HEK293 (cell line): ENCODE measurements at regions not wholly inside any gene's neighbourhood (a gene's known extent, or its start where the extent isn't known, plus 50 kb on each side); places are given as distances from the start of the nearest gene placed in this dataset.

Experiments used
- CTCF ChIA-PET: fragments of 350-600 bp; formaldehyde crosslinking; extraction: SDS; loops from one replicate; lab custom pipeline; 2021; ENCODE audit warnings: antibody characterized with exemption; lab: Yijun Ruan, JAX
- POLR2A ChIA-PET: fragments of 300-600 bp; formaldehyde crosslinking; extraction: SDS; loops from one replicate; lab custom pipeline; 2020; ENCODE audit warnings: antibody characterized with exemption, inconsistent platforms; lab: Yijun Ruan, JAX
- H3K27ac ChIP-seq: fragments of 200-500 bp; sonication (Bioruptor generic); 2 replicates; pipeline ENCODE4 v1.5.1; 2014; ENCODE audit warnings: low read depth, low read length, control low read depth, inconsistent platforms; ENCODE audit errors: extremely low read depth
- H3K36me3 ChIP-seq, 2 experiments: fragments of 200-500 bp in 1 of 2; sonication (Bioruptor generic) in 1 of 2; 1 replicate in 1 of 2; 2 replicates in 1 of 2; pipeline ENCODE4 v1.5.1; 2014 to 2017; ENCODE audit warnings: inconsistent platforms in 2 of 2, low read length in 2 of 2; ENCODE audit not compliant: control insufficient read depth in 2 of 2, insufficient read depth in 1 of 2
- H3K4me1 ChIP-seq: fragments of 200-500 bp; sonication (Bioruptor generic); 2 replicates; pipeline ENCODE4 v1.5.1; 2014; ENCODE audit warnings: mild to moderate bottlenecking, low read length, inconsistent platforms; ENCODE audit not compliant: control insufficient read depth, insufficient read depth
- H3K4me3 ChIP-seq: 2 replicates; pipeline ENCODE4 v1.5.1; 2011; ENCODE audit warnings: low read depth, mild to moderate bottlenecking, control low read depth, low read length, moderate library complexity
- H3K9me3 ChIP-seq: fragments of 200-500 bp; sonication (Bioruptor generic); 2 replicates; pipeline ENCODE4 v1.5.1; 2014; ENCODE audit warnings: low read depth, low read length, inconsistent platforms; ENCODE audit not compliant: control insufficient read depth, insufficient read depth
- GFI1B ChIP-seq: fragments of 450-650 bp; formaldehyde crosslinking; IDR thresholded peaks from 2 replicates; pipeline ENCODE4 v1.5.1; 2016; ENCODE audit warnings: missing biosample characterization, missing genetic modification characterization
- HOXD13 ChIP-seq: sonication (generic); formaldehyde crosslinking; IDR thresholded peaks from 2 replicates; pipeline ENCODE4 v1.8.0; 2022; ENCODE audit warnings: missing genetic modification reagents, borderline replicate concordance
- IKZF3 ChIP-seq: fragments of 450-650 bp; IDR thresholded peaks from 2 replicates; pipeline ENCODE4 v1.5.0; 2018; ENCODE audit warnings: missing biosample characterization, mild to moderate bottlenecking, missing genetic modification characterization, moderate library complexity
- SCRT1 ChIP-seq: fragments of 450-650 bp; formaldehyde crosslinking; IDR thresholded peaks from 2 replicates; pipeline ENCODE4 v1.5.1; 2016; ENCODE audit warnings: missing biosample characterization, missing genetic modification characterization, borderline replicate concordance
- ZBTB7A ChIP-seq: fragments of 450-650 bp; formaldehyde crosslinking; IDR thresholded peaks from 2 replicates; pipeline ENCODE4 v1.5.1; 2016; ENCODE audit warnings: low read depth, missing biosample characterization, missing genetic modification characterization
- ZIC2 ChIP-seq: fragments of 450-650 bp; formaldehyde crosslinking; IDR thresholded peaks from 2 replicates; pipeline ENCODE4 v1.5.1; 2016; ENCODE audit warnings: missing biosample characterization, missing genetic modification characterization
- ZNF416 ChIP-seq: fragments of 450-650 bp; formaldehyde crosslinking; IDR thresholded peaks from 2 replicates; pipeline ENCODE4 v1.5.1; 2016; ENCODE audit warnings: missing biosample characterization, missing genetic modification characterization
- ZNF658 ChIP-seq: fragments of 450-650 bp; formaldehyde crosslinking; IDR thresholded peaks from 2 replicates; pipeline ENCODE4; 2016; ENCODE audit warnings: missing biosample characterization, missing genetic modification characterization
- TF ChIP-seq, protein P1 (sequence below): fragments of 450-650 bp; formaldehyde crosslinking; IDR thresholded peaks from 2 replicates; pipeline ENCODE4 v1.5.1; 2016; ENCODE audit warnings: missing biosample characterization, missing genetic modification characterization
- TF ChIP-seq, protein P2 (sequence below): fragments of 450-650 bp; IDR thresholded peaks from 2 replicates; pipeline ENCODE4 v1.5.1; 2018; ENCODE audit warnings: missing biosample characterization, mild to moderate bottlenecking, missing genetic modification characterization
- TF ChIP-seq, protein P3 (sequence below): fragments of 450-650 bp; formaldehyde crosslinking; IDR thresholded peaks from 2 replicates; pipeline ENCODE4 v1.5.1; 2016; ENCODE audit warnings: missing biosample characterization, missing genetic modification characterization, low read depth
- TF ChIP-seq, protein P4 (sequence below): fragments of 450-650 bp; formaldehyde crosslinking; IDR thresholded peaks from 2 replicates; pipeline ENCODE4 v1.5.1; 2016; ENCODE audit warnings: missing biosample characterization, missing genetic modification characterization
- TF ChIP-seq, protein P5 (sequence below): fragments of 450-650 bp; formaldehyde crosslinking; IDR thresholded peaks from 2 replicates; pipeline ENCODE4 v1.5.1; 2017; ENCODE audit warnings: missing biosample characterization, missing genetic modification characterization

DNA sequence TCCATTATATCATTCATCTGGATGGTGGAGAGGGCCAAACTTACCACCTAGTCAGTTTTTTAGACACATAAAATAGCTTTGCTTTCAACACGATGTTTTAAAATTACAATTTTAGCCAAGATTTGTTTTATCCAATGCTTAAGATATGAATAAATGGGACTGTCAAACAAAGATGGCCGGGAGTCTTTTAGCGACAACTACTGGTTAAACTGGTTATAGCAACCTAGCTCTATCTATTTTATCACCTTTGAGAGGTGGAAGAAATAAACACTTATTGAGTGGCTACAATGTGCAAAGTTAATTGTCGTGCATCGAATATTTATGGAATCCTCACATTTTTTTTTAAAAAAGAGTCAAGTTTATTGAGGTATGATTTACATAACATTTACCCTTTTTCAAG is 279.8 kb downstream of the MIAT start (continued):
- no peak for TF ChIP-seq HOXD13 (CRISPR knock-in tag)
- TF ChIP-seq ZBTB7A (tag by site-specific recombination): no peak
- no peak for TF ChIP-seq ZNF416 (tag by site-specific recombination)
- TF ChIP-seq, protein P1, sequence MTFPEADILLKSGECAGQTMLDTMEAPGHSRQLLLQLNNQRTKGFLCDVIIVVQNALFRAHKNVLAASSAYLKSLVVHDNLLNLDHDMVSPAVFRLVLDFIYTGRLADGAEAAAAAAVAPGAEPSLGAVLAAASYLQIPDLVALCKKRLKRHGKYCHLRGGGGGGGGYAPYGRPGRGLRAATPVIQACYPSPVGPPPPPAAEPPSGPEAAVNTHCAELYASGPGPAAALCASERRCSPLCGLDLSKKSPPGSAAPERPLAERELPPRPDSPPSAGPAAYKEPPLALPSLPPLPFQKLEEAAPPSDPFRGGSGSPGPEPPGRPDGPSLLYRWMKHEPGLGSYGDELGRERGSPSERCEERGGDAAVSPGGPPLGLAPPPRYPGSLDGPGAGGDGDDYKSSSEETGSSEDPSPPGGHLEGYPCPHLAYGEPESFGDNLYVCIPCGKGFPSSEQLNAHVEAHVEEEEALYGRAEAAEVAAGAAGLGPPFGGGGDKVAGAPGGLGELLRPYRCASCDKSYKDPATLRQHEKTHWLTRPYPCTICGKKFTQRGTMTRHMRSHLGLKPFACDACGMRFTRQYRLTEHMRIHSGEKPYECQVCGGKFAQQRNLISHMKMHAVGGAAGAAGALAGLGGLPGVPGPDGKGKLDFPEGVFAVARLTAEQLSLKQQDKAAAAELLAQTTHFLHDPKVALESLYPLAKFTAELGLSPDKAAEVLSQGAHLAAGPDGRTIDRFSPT (tag by site-specific recombination): no peak
- TF ChIP-seq, protein P2, sequence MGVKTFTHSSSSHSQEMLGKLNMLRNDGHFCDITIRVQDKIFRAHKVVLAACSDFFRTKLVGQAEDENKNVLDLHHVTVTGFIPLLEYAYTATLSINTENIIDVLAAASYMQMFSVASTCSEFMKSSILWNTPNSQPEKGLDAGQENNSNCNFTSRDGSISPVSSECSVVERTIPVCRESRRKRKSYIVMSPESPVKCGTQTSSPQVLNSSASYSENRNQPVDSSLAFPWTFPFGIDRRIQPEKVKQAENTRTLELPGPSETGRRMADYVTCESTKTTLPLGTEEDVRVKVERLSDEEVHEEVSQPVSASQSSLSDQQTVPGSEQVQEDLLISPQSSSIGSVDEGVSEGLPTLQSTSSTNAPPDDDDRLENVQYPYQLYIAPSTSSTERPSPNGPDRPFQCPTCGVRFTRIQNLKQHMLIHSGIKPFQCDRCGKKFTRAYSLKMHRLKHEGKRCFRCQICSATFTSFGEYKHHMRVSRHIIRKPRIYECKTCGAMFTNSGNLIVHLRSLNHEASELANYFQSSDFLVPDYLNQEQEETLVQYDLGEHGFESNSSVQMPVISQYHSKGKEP (tag by site-specific recombination): no peak
- TF ChIP-seq ZNF658 (tag by site-specific recombination): no peak
- TF ChIP-seq, protein P3, sequence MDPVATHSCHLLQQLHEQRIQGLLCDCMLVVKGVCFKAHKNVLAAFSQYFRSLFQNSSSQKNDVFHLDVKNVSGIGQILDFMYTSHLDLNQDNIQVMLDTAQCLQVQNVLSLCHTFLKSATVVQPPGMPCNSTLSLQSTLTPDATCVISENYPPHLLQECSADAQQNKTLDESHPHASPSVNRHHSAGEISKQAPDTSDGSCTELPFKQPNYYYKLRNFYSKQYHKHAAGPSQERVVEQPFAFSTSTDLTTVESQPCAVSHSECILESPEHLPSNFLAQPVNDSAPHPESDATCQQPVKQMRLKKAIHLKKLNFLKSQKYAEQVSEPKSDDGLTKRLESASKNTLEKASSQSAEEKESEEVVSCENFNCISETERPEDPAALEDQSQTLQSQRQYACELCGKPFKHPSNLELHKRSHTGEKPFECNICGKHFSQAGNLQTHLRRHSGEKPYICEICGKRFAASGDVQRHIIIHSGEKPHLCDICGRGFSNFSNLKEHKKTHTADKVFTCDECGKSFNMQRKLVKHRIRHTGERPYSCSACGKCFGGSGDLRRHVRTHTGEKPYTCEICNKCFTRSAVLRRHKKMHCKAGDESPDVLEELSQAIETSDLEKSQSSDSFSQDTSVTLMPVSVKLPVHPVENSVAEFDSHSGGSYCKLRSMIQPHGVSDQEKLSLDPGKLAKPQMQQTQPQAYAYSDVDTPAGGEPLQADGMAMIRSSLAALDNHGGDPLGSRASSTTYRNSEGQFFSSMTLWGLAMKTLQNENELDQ (tag by site-specific recombination): no peak

DNA sequence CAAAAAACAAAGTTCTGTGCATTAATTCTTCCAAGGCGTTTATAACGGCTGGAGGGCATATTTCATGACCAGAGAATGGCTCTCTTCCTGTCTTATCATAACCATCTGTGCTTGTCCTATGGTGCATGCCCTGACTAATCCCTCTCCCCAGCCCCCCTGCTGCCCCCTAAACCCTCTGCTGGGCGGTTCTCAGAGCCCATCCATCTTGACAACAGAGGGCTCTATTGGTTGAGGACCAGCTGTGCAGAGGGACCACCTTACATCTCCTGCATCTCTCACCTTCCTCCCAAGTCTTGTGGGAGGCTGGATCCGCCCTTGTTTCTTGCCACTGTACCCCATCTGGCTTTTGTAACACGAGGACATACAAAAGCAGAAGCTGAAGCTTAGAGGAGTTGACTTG is 282.1 kb downstream of the MIAT start:
- POLR2A ChIA-PET: no interaction called here
- H3K9me3 ChIP-seq: no peaks in the 10 kb centered on the region; the same call in 1 of the 2 replicates
- H3K36me3 ChIP-seq: no peaks in the 10 kb centered on the region
- no peak overlapping the region for H3K27ac ChIP-seq
- CTCF ChIA-PET: interaction anchor here (0.7 to 0.8 kb wide), 2 partner anchors 27 to 950 kb away, joined by 3 read pairs; no protein-coding TSS in a partner anchor
- no peak overlapping the region for H3K4me3 ChIP-seq
- no peaks in the 10 kb centered on the region for H3K4me1 ChIP-seq
- TF ChIP-seq ZIC2 (tag by site-specific recombination) (peak; percentile 40; the same call in 1 of the 2 replicates), IKZF3 (tag by site-specific recombination) (no peak)

DNA sequence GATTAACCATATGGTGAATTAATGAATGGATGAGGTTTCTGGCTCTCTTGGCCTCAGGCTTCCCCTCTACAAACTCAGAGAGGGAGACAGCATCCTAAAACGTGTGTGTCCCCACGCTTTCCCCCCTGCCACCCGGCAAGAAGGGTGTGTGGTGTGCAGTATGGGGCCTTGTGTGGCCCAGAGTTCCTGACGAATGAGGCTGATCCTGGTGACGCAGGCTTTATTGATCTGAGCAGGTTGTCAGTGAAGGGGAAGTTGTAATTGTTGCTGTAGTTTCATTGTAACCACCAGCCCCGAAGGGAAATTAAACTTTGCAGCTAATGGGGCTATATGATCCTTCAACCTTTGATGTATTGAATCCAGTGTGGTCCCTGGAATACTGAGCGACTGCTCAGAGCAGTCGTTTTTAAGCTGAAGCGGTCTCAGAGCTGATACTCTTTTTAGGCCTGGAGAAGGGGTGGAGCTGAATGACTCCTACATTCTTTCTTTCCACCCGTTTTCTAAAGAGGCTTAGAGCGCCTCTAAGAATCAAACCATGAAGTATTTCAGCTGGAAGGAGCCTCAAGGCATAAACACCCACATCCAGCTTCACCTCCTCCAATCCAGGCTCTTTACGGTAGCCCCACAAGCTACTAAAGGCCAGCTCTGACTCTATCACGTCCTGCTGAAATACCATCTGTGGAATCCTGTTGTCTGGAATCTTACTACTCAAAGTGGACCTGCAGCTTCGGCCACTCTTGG is 284.7 kb downstream of the MIAT start:
- ChIA-PET POLR2A (no interaction called here), CTCF (interaction anchor here (0.5 to 1.2 kb wide), 2 partner anchors 9 to 106 kb away, joined by 3 read pairs; no protein-coding TSS in a partner anchor)
- Histone ChIP-seq H3K4me3 (no peak overlapping the region), H3K36me3 (no peaks in the 10 kb centered on the region), H3K9me3 (no peaks in the 10 kb centered on the region; the same call in 1 of the 2 replicates), H3K27ac (no peak overlapping the region), H3K4me1 (no peaks in the 10 kb centered on the region)
- TF ChIP-seq GFI1B (tag by site-specific recombination) (no peak), SCRT1 (tag by site-specific recombination) (no peak)
- TF ChIP-seq, protein P4, sequence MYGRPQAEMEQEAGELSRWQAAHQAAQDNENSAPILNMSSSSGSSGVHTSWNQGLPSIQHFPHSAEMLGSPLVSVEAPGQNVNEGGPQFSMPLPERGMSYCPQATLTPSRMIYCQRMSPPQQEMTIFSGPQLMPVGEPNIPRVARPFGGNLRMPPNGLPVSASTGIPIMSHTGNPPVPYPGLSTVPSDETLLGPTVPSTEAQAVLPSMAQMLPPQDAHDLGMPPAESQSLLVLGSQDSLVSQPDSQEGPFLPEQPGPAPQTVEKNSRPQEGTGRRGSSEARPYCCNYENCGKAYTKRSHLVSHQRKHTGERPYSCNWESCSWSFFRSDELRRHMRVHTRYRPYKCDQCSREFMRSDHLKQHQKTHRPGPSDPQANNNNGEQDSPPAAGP (tag by site-specific recombination): no peak
- TF ChIP-seq, protein P2 (tag by site-specific recombination): no peak
- TF ChIP-seq, protein P5, sequence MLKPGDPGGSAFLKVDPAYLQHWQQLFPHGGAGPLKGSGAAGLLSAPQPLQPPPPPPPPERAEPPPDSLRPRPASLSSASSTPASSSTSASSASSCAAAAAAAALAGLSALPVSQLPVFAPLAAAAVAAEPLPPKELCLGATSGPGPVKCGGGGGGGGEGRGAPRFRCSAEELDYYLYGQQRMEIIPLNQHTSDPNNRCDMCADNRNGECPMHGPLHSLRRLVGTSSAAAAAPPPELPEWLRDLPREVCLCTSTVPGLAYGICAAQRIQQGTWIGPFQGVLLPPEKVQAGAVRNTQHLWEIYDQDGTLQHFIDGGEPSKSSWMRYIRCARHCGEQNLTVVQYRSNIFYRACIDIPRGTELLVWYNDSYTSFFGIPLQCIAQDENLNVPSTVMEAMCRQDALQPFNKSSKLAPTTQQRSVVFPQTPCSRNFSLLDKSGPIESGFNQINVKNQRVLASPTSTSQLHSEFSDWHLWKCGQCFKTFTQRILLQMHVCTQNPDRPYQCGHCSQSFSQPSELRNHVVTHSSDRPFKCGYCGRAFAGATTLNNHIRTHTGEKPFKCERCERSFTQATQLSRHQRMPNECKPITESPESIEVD: no peak
